ENCODE measurements at regions not wholly inside any gene's neighbourhood (a gene's known extent, or its start where the extent isn't known, plus 50 kb on each side); places are given as distances from the start of the nearest gene placed in this dataset.

GRCh38 chr5:168184103-168184502 is 107.3 kb upstream of the WWC1 start:
- Histone ChIP-seq H3K4me1 (ENCODE audit: insufficient read depth) (no peaks in the 10 kb centered on the region), H3K4me3 (ENCODE audit: low read depth, low read length) (no peak overlapping the region), H3K27ac (ENCODE audit: low read depth) (no peak overlapping the region), H3K36me3 (ENCODE audit: insufficient read depth) (no peaks in the 10 kb centered on the region)
- DNase-seq (ENCODE audit: extremely low spot score), result no peak
- WGBS, result 92% methylated on average over 2 of the region's 2 CpGs

DNA sequence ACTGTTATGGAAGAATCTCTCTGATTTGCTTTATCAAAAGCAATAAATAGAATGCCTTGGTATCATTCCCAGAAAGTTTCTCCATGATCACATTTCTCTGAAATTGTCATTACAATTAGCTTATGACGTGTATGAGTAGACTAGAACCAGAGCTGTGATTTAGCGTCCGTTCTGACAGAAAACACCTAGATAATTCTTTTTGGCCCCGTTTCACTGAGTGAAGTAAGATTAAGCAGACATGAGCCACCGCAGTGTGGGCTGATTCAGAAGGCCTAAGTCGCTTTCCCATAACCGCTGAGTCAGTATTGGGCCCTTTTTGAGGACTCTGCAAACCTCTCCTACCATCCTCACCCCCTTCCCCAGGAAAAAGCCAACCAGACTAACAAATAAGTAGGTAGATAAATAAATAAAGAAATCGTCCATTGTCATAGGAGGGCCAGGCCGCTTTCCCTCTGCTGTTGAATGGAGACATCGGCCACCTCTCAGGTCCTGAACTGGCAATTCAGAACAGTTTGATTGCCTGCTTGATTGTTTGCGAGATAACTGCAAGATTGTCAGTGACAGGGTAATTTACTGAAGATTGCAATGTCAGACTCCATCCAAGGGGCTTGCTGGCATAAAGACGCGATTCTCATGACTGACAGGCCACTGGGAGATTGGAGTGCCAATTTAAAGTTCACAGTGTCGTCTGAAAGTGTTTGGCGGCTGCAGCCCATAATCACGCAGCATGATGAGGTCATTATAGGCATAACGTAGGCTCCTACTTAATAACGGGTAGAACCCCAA is 105.0 kb upstream of the WWC1 start:
- WGBS, result 68% methylated on average over 18 of the region's 18 CpGs
- Histone ChIP-seq H3K36me3 (ENCODE audit: insufficient read depth) (no peaks in the 10 kb centered on the region), H3K4me1 (ENCODE audit: insufficient read depth) (no peaks in the 10 kb centered on the region), H3K27ac (ENCODE audit: low read depth) (no peak overlapping the region), H3K4me3 (ENCODE audit: low read depth, low read length) (no peak overlapping the region)
- no peak for DNase-seq (ENCODE audit: extremely low spot score)

DNA sequence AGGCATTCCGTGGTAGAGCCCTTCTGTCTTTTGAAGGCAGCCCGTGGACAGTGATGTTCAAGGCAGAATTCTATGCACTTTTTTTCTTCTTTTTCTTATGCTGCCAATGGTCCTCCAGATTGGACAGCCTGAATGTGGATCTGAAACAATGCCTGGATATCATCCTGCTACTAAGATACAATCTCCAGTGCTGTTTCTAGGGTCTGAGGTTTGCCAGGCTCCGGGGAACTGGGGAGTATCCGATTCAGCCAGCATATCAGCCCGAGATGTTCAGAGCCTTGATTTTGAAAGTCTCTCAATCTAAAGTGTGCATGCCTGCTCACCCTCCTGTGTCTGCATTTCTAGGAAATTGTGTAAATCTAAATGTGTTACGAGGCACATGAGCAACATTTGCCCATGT is 103.8 kb upstream of the WWC1 start:
- no peaks in the 10 kb centered on the region for H3K4me1 ChIP-seq (ENCODE audit: insufficient read depth)
- H3K36me3 ChIP-seq (ENCODE audit: insufficient read depth), result no peaks in the 10 kb centered on the region
- no peak for DNase-seq (ENCODE audit: extremely low spot score)
- H3K27ac ChIP-seq (ENCODE audit: low read depth), result no peak overlapping the region
- H3K4me3 ChIP-seq (ENCODE audit: low read depth, low read length), result no peak overlapping the region
- 68% methylated on average over 6 of the region's 6 CpGs for WGBS

GRCh38 chr5:168188182-168188581 is 103.3 kb upstream of the WWC1 start:
- no peak for DNase-seq (ENCODE audit: extremely low spot score)
- no peak overlapping the region for H3K4me3 ChIP-seq (ENCODE audit: low read depth, low read length)

DNA sequence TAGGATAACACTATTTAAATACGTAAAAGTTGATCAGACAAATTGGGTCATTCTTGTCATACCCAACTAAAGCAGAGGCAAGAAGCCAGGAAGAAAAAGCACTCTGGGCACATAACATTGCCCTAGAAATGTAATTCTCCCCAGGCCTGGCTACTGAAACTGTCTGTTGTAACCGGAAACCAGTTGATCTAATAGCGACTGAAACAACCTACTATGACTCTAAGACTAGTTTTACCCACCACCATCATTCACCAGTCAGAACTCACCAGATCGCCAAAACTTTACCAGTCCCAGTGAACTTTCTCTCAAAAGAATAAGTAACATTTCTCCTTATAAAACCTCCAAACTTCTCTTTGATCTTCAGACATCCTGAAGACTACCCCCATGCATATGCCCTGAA is 99.3 kb upstream of the WWC1 start:
- no peak overlapping the region for H3K27ac ChIP-seq (ENCODE audit: low read depth)
- no peak overlapping the region for H3K4me3 ChIP-seq (ENCODE audit: low read depth, low read length)
- 86% methylated on average over 4 of the region's 4 CpGs for whole genome bisulfite sequencing
- no peak for DNase-seq (ENCODE audit: extremely low spot score)
- no peaks in the 10 kb centered on the region for H3K36me3 ChIP-seq (ENCODE audit: insufficient read depth)
- no peaks in the 10 kb centered on the region for H3K4me1 ChIP-seq (ENCODE audit: insufficient read depth)

More at GRCh38 chr5:168188182-168188581, 103.3 kb upstream of the WWC1 start:
- H3K4me1 ChIP-seq (ENCODE audit: insufficient read depth), result no peaks in the 10 kb centered on the region
- H3K27ac ChIP-seq (ENCODE audit: low read depth), result no peak overlapping the region
- 92% methylated on average over 8 of the region's 8 CpGs for WGBS
- no peaks in the 10 kb centered on the region for H3K36me3 ChIP-seq (ENCODE audit: insufficient read depth)

DNA sequence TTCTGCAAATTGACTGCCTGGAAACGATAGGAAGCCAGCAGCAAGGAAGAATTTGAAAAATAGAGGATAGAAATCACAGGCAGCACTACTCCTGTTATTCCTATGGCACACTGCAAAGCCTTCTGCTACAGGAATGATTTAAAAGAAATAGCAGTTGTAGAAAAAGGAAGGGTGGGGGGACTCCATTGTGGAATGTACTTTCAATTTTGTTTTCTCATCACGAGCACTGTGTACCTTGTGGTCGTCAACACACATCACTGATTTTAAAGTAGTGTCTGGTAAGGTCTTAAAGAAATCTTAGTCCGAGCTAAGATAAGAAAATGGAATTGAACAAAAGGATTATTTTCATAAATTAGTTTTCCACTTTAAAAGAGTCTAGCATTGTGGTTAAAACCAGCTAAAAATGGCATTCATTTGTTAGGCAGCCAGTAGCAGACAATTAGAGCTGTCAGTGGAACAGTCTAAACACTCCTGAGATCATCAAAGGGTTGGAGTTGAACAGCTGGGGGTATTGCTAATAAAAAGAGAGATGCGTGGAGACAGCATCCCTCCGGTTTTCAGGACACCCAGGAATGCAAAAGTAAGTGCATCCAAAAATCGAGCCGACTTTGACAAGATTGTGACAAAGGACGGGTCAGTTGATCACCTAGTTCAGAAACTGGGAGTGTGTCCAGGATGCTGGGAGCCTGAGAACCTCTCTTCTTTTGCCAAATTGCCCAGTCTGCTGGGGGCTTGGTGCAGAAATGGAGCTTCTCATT is 97.8 kb upstream of the WWC1 start:
- Histone ChIP-seq H3K27ac (ENCODE audit: low read depth) (no peak overlapping the region), H3K36me3 (ENCODE audit: insufficient read depth) (no peaks in the 10 kb centered on the region), H3K4me3 (ENCODE audit: low read depth, low read length) (no peak overlapping the region), H3K4me1 (ENCODE audit: insufficient read depth) (no peaks in the 10 kb centered on the region)
- DNase-seq (ENCODE audit: extremely low spot score), result no peak
- 36% methylated on average over 9 of the region's 9 CpGs for WGBS

- H3K4me3 ChIP-seq (ENCODE audit: low read depth, low read length), result no peak overlapping the region
- DNase-seq (ENCODE audit: extremely low spot score), result no peak
- WGBS, result 88% methylated on average over 9 of the region's 9 CpGs
- no peaks in the 10 kb centered on the region for H3K36me3 ChIP-seq (ENCODE audit: insufficient read depth)
- H3K4me1 ChIP-seq (ENCODE audit: insufficient read depth), result no peaks in the 10 kb centered on the region
- H3K27ac ChIP-seq (ENCODE audit: low read depth), result no peak overlapping the region
Observed at GRCh38 chr5:168195110-168195509, 96.3 kb upstream of the WWC1 start.

DNA sequence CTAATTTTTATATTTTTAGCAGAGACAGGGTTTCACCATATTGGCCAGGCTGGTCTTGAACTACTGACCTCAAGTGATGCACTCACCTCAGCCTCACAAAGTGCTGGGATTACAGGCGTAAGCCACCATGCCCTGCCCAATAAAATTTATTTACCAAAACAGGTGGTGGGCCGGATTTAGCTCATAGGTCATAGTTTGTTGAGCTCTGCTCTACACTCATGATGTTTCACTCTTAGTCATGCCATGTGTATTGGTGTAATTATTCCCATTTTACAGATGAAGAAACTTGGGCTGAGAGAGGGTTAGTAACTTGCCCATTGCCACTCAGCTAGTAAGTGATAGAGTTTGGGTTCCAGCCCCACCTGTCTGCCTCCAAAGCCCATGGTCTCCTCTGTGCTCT is 93.1 kb upstream of the WWC1 start:
- H3K36me3 ChIP-seq (ENCODE audit: insufficient read depth), result no peaks in the 10 kb centered on the region
- DNase-seq (ENCODE audit: extremely low spot score), result no peak
- no peaks in the 10 kb centered on the region for H3K4me1 ChIP-seq (ENCODE audit: insufficient read depth)
- H3K4me3 ChIP-seq (ENCODE audit: low read depth, low read length), result no peak overlapping the region
- 85% methylated on average over 2 of the region's 2 CpGs for WGBS
- H3K27ac ChIP-seq (ENCODE audit: low read depth), result no peak overlapping the region

DNA sequence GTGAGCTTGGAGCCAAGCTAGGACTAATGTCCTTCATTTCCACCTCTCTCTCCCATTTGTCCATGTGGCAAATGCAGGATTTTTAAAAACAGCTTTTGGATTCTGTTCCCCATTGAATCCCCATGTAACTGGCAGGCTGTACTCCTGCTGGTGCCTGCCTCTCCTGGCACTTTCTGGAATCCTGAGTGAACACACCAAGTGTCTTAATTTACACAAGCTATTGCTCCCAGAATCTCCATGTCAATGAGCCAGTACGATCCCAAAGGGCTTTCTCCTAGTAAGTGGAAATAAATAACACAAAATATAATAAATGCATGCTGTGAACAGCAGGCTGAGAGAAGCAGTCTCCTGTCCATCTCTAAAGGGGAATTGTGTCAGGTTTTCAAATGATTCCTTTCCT is 88.4 kb upstream of the WWC1 start:
- Histone ChIP-seq H3K27ac (ENCODE audit: low read depth) (no peak overlapping the region), H3K4me3 (ENCODE audit: low read depth, low read length) (no peak overlapping the region), H3K36me3 (ENCODE audit: insufficient read depth) (no peaks in the 10 kb centered on the region), H3K4me1 (ENCODE audit: insufficient read depth) (no peaks in the 10 kb centered on the region)
- no peak for DNase-seq (ENCODE audit: extremely low spot score)
- 76% methylated on average over 1 of the region's 1 CpG for WGBS

DNA sequence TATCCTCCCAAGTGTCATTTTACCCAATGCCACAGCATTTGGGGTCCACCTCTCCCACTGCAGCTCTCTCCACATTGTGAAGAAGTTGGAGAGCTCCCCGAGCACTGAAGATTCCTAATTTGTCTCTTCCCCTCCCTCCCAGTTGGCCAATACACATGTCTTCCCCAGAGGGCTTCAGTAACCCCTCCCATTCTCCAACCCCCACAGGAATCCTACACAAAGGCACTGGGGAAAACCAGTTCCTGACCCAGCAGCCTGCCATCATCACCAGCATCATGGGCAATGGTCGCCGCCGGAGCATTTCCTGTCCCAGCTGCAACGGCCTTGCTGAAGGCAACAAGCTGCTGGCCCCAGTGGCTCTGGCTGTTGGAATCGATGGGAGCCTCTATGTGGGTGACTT is 87.3 kb upstream of the WWC1 start:
- Histone ChIP-seq H3K36me3 (ENCODE audit: insufficient read depth) (no peaks in the 10 kb centered on the region), H3K27ac (ENCODE audit: low read depth) (no peak overlapping the region), H3K4me1 (ENCODE audit: insufficient read depth) (no peaks in the 10 kb centered on the region), H3K4me3 (ENCODE audit: low read depth, low read length) (no peak overlapping the region)
- no peak for DNase-seq (ENCODE audit: extremely low spot score)
- WGBS, result 88% methylated on average over 6 of the region's 6 CpGs

DNA sequence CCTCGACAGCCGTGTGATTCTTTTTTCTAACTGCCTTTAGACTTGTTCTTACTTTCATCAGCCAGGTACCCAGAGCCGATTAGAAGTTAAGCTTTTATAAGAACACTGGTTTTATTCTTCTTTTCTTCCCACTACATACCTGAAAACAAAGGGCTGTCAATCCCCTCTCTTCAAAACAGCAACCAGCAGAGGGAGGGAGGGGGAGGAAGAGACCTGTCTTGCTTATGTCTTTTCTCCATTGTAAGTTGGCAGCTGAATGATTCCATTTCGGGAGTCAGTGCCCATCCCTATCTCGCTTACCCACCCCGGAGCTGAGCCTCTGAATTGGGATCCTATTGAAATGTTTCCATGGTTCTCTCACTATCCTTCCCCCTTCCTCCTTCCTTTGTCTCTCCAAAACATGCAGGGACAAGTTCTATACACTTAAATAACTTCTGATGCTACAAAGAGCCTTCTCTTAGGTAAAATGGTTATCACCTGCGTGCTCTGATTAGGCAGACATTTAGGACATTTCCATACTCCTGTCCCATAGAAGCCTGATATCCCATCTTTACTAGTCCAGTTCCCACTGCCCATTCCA is 83.9 kb upstream of the WWC1 start:
- no peak overlapping the region for H3K4me3 ChIP-seq (ENCODE audit: low read depth, low read length)
- DNase-seq (ENCODE audit: extremely low spot score), result no peak
- no peaks in the 10 kb centered on the region for H3K36me3 ChIP-seq (ENCODE audit: insufficient read depth)
- H3K4me1 ChIP-seq (ENCODE audit: insufficient read depth), result no peaks in the 10 kb centered on the region
- WGBS, result 89% methylated on average over 7 of the region's 7 CpGs
- H3K27ac ChIP-seq (ENCODE audit: low read depth), result no peak overlapping the region

DNA sequence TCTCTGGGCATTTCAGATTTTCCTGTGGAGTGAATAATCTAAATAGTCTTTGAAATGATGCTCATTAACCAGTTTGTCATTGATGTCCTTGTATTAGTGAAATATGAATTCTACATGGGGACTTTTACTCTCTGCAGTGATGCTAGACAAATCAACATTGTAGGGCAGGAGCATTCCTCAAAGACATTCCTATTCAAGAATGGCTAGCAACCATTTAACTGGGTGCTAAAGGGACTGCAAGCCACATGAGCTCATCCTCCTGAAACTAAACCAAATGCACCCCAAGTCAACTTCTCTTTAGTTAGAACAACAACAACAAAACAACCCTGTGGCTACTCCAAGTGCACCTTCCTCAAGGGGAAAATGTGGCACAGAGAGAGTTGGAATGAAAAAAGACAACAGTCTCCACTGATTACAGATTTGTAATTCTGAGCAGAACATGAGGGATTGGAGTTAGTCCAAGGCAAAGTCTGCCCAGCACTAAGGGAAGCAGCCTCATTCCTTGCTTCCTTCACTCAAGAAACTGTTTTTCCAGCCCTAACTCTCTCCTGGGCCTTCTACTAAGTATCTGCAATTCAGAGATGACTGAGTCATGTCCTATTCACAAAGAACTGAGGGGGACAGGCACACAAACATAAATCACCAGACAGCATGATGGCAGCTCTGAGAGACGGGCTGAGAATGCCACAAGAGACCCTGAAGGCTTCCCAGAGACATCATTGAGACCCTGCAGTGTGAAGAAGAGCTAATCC is 82.0 kb upstream of the WWC1 start:
- Histone ChIP-seq H3K36me3 (ENCODE audit: insufficient read depth) (no peaks in the 10 kb centered on the region), H3K4me1 (ENCODE audit: insufficient read depth) (no peaks in the 10 kb centered on the region), H3K27ac (ENCODE audit: low read depth) (no peak overlapping the region), H3K4me3 (ENCODE audit: low read depth, low read length) (no peak overlapping the region)
- no peak for DNase-seq (ENCODE audit: extremely low spot score)
- WGBS, result 72% methylated on average over 1 of the region's 1 CpG

GRCh38 chr5:168209997-168210396 is 81.4 kb upstream of the WWC1 start:
- WGBS, result 73% methylated on average over 3 of the region's 3 CpGs
- Histone ChIP-seq H3K4me3 (ENCODE audit: low read depth, low read length) (no peak overlapping the region), H3K36me3 (ENCODE audit: insufficient read depth) (no peaks in the 10 kb centered on the region), H3K4me1 (ENCODE audit: insufficient read depth) (no peaks in the 10 kb centered on the region), H3K27ac (ENCODE audit: low read depth) (no peak overlapping the region)
- no peak for DNase-seq (ENCODE audit: extremely low spot score)
